K562 (cell line): ENCODE measurements at regions not wholly inside any gene's neighbourhood (a gene's known extent, or its start where the extent isn't known, plus 50 kb on each side); places are given as distances from the start of the nearest gene placed in this dataset.

Experiments
- ATAC-seq: fragments of 200-7000 bp; cut with Tn5 transposase; 3 replicates; pipeline ENCODE4 v1.9.1; 2020; ENCODE audit warnings: moderate library complexity
- BruUV-seq: library from RNA; stranded (reverse); fragments of 400-500 nt; replicated peaks from 2 replicates; lab custom pipeline; 2021; lab: Mats Ljungman, UMichigan
- CTCF ChIA-PET: fragments of 300-600 bp; formaldehyde crosslinking; extraction: SDS; loops from one replicate; lab custom pipeline; 2021; ENCODE audit warnings: low intra/inter-chr PET ratio; lab: Yijun Ruan, JAX
- POLR2A ChIA-PET: fragments of 300-600, 350-650 bp; sonication (Branson Sonifier 250); formaldehyde crosslinking; extraction: SDS; loops from one replicate; lab custom pipeline; 2021; ENCODE audit warnings: antibody characterized with exemption, inconsistent platforms; lab: Yijun Ruan, JAX
- DNase-seq, 4 experiments: peaks; one replicate each; pipeline versions ENCODE4 v3.0.0 to v3.0.0-alpha.2; 2011 to 2018; ENCODE audit warnings: low spot score in 3 of 4, mixed read lengths in 3 of 4; ENCODE audit errors: extremely low read depth in 1 of 4
- FAIRE-seq: peaks from 2 replicates; lab custom pipeline; 2011; peaks lifted over from hg19 to GRCh38; lab: Jason Lieb, UNC
- H2AFZ ChIP-seq: 2 replicates; pipeline ENCODE4 v1.6.0; 2011; ENCODE audit warnings: low read depth, low read length, control low read depth, inconsistent platforms
- H3K27ac ChIP-seq: fragments of 200-600 bp; 3 replicates; pipeline ENCODE4 v1.8.0; 2011; ENCODE audit warnings: low read depth, mild to moderate bottlenecking, control low read depth, inconsistent platforms, low read length, moderate library complexity, mixed read lengths; ENCODE audit errors: extremely low read depth
- H3K27me3 ChIP-seq, 2 experiments: fragments of 300-600 bp in 1 of 2; 2 replicates in 1 of 2; 3 replicates in 1 of 2; pipeline versions ENCODE4 v1.6.0 to v1.8.0; 2011; ENCODE audit warnings: inconsistent platforms in 2 of 2, low read length in 2 of 2, mild to moderate bottlenecking in 1 of 2, mixed read lengths in 1 of 2, moderate library complexity in 1 of 2; ENCODE audit not compliant: control insufficient read depth in 2 of 2, insufficient read depth in 2 of 2
- H3K36me3 ChIP-seq: fragments of 300-600 bp; 3 replicates; pipeline ENCODE4 v1.8.0; 2011; ENCODE audit warnings: mild to moderate bottlenecking, low read length, inconsistent platforms; ENCODE audit not compliant: control insufficient read depth, insufficient read depth
- H3K4me1 ChIP-seq, 2 experiments: fragments of 200-600 bp in 1 of 2; replicated peaks in 1 of 2; 2 replicates in 1 of 2; 3 replicates in 1 of 2; pipeline versions ENCODE4 v1.5.1 to v1.8.0; 2011; ENCODE audit warnings: inconsistent platforms in 2 of 2, low read length in 2 of 2, mild to moderate bottlenecking in 1 of 2, mixed read lengths in 1 of 2, moderate library complexity in 1 of 2; ENCODE audit not compliant: control insufficient read depth in 2 of 2, insufficient read depth in 2 of 2
- H3K4me2 ChIP-seq: 2 replicates; pipeline ENCODE4 v1.6.1; 2011; ENCODE audit warnings: low read length, control low read depth, inconsistent platforms, mixed read lengths; ENCODE audit not compliant: insufficient read depth
- H3K4me3 ChIP-seq: fragments of 200-600 bp; sonication (generic), shearing (Covaris generic); 2 replicates; pipeline ENCODE4 v1.5.1; 2016; ENCODE audit warnings: control low read depth, inconsistent platforms
- H3K79me2 ChIP-seq: fragments of 200-600 bp; 3 replicates; pipeline ENCODE4 v1.8.0; 2011; ENCODE audit warnings: low read length, inconsistent platforms; ENCODE audit not compliant: control insufficient read depth, insufficient read depth
- H3K9ac ChIP-seq, 2 experiments: 2 replicates each; pipeline versions ENCODE4 v1.6.0 to v1.6.1; 2011; ENCODE audit warnings: low read depth in 2 of 2, low read length in 2 of 2, control low read depth in 1 of 2, inconsistent platforms in 1 of 2, mild to moderate bottlenecking in 1 of 2, mixed read lengths in 1 of 2; ENCODE audit not compliant: insufficient read depth in 1 of 2
- H3K9me1 ChIP-seq: one replicate; pipeline ENCODE4 v1.6.0; 2011; ENCODE audit warnings: inconsistent platforms, mild to moderate bottlenecking, low read length, moderate library complexity; ENCODE audit not compliant: control insufficient read depth, insufficient read depth
- H3K9me3 ChIP-seq: replicated peaks from 2 replicates; pipeline ENCODE4 v1.5.1; 2011; ENCODE audit warnings: low read depth, low read length, inconsistent platforms; ENCODE audit not compliant: control insufficient read depth, insufficient read depth
- H4K20me1 ChIP-seq: replicated peaks from 2 replicates; pipeline ENCODE4 v1.6.1; 2011; ENCODE audit warnings: low read length, inconsistent platforms, mixed read lengths; ENCODE audit not compliant: control insufficient read depth, insufficient read depth
- E2F3 ChIP-seq: fragments of 250-450 bp; sonication (Bioruptor Pico); IDR thresholded peaks from 2 replicates; pipeline ENCODE4 v1.4.0; 2020; ENCODE audit warnings: mild to moderate bottlenecking
- NCOA1 ChIP-seq: fragments of 450-650 bp; IDR thresholded peaks from 2 replicates; pipeline ENCODE4 v1.6.1; 2016; ENCODE audit warnings: low read depth
- POLR2G ChIP-seq: fragments of 200-400 bp; formaldehyde crosslinking; IDR thresholded peaks from 2 replicates; pipeline ENCODE4 v1.6.1; 2017; ENCODE audit warnings: low read depth, mild to moderate bottlenecking, antibody characterized with exemption, low read length, moderate library complexity
- RFX5 ChIP-seq: IDR thresholded peaks from 2 replicates; pipeline ENCODE4 v1.6.1; 2011; ENCODE audit warnings: low read depth, mild to moderate bottlenecking, improper control_type of control experiment, low read length
- SNRNP70 ChIP-seq: fragments of 200-400 bp; formaldehyde crosslinking; optimal IDR thresholded peaks from 2 replicates; pipeline ENCODE3; 2017; ENCODE audit warnings: low read depth, low read length
- SRSF7 ChIP-seq: fragments of 200-400 bp; formaldehyde crosslinking; optimal IDR thresholded peaks from 2 replicates; pipeline ENCODE3; 2017; ENCODE audit warnings: mild to moderate bottlenecking, low read depth, low read length
- ZEB2 ChIP-seq: fragments of 450-650 bp; IDR thresholded peaks from 2 replicates; pipeline ENCODE4 v1.6.1; 2016
- in situ Hi-C: fragments of 300-500 bp; cut with MboI; formaldehyde crosslinking; loops from 4 replicates; pipeline ENCODE4 v1.15.0; 2018; ENCODE audit warnings: inconsistent platforms, mixed read lengths
- intact Hi-C: fragments of 100-400 bp; cut with micrococcal nuclease; formaldehyde crosslinking; loops from 2 replicates; pipeline ENCODE4 v1.14.2; 2022
- TF ChIP-seq, protein P1 (sequence below): fragments of 250-450 bp; sonication (Bioruptor Pico); IDR thresholded peaks from 2 replicates; pipeline ENCODE4 v1.4.0; 2020; ENCODE audit warnings: mild to moderate bottlenecking, moderate library complexity, borderline replicate concordance
- TF ChIP-seq, protein P2 (sequence below), 2 experiments: fragments of 200-800 bp in 1 of 2; sonication (Bioruptor generic) in 1 of 2; sonication (generic) in 1 of 2; formaldehyde crosslinking in 1 of 2; IDR thresholded peaks in 1 of 2; conservative IDR thresholded peaks in 1 of 2; 2 replicates each; pipeline versions ENCODE4 v1.5.0 to v1.6.1; 2016 to 2020; ENCODE audit warnings: missing compliant biosample characterization in 1 of 2, missing genetic modification characterization in 1 of 2, missing genetic modification reagents in 1 of 2

DNA sequence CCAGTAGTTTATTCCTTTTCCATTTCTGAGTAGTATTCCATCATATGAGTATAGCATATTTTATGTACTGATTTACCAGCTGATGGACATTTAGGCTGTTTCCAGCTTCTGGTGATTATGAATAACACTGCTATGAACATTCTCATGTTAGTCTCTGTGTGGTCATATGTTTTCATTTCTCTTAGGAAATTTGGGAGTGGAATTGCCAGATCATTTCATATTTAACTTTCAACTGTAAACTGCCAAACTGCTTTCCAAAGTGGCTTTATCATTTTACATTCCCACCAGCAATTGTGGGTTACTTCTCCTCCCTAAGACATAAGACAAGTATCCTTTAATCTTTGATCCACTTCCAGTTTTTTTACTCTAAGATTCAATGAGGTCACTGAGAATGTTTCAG is 85.7 kb upstream of the RALGPS2 start:
- no peak for TF ChIP-seq SRSF7
- TF ChIP-seq ZEB2: no peak
- TF ChIP-seq, protein P1, sequence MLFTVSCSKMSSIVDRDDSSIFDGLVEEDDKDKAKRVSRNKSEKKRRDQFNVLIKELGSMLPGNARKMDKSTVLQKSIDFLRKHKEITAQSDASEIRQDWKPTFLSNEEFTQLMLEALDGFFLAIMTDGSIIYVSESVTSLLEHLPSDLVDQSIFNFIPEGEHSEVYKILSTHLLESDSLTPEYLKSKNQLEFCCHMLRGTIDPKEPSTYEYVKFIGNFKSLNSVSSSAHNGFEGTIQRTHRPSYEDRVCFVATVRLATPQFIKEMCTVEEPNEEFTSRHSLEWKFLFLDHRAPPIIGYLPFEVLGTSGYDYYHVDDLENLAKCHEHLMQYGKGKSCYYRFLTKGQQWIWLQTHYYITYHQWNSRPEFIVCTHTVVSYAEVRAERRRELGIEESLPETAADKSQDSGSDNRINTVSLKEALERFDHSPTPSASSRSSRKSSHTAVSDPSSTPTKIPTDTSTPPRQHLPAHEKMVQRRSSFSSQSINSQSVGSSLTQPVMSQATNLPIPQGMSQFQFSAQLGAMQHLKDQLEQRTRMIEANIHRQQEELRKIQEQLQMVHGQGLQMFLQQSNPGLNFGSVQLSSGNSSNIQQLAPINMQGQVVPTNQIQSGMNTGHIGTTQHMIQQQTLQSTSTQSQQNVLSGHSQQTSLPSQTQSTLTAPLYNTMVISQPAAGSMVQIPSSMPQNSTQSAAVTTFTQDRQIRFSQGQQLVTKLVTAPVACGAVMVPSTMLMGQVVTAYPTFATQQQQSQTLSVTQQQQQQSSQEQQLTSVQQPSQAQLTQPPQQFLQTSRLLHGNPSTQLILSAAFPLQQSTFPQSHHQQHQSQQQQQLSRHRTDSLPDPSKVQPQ (CRISPR knock-in tag): no peak
- TF ChIP-seq E2F3 (CRISPR knock-in tag): no peak
- no peak for TF ChIP-seq POLR2G
- TF ChIP-seq, protein P2, sequence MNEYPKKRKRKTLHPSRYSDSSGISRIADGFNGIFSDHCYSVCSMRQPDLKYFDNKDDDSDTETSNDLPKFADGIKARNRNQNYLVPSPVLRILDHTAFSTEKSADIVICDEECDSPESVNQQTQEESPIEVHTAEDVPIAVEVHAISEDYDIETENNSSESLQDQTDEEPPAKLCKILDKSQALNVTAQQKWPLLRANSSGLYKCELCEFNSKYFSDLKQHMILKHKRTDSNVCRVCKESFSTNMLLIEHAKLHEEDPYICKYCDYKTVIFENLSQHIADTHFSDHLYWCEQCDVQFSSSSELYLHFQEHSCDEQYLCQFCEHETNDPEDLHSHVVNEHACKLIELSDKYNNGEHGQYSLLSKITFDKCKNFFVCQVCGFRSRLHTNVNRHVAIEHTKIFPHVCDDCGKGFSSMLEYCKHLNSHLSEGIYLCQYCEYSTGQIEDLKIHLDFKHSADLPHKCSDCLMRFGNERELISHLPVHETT (CRISPR knock-in tag; conservative IDR thresholded peaks at IDR 0.05 in 1 of 2, IDR thresholded peaks at IDR 0.05 in 1 of 2): no peak
- TF ChIP-seq SNRNP70: no peak
- TF ChIP-seq RFX5: no peak
- TF ChIP-seq NCOA1: no peak
- ChIA-PET CTCF (no interaction called here), POLR2A (no interaction called here)
- H3K79me2 ChIP-seq: no peaks in the 10 kb centered on the region
- no peak overlapping the region for H3K27ac ChIP-seq
- peaks cover 2 to 9% of the 10 kb centered on the region in 2 experiments; a peak in 2 of 5 replicates for H3K27me3 ChIP-seq
- no peak overlapping the region for H3K9ac ChIP-seq
- H2AFZ ChIP-seq: no peak overlapping the region
- no peak overlapping the region for H3K4me3 ChIP-seq
- DNase-seq (no peak), ATAC-seq (no peak), FAIRE-seq (no peak)
- no peaks in the 10 kb centered on the region for H3K9me1 ChIP-seq
- no peaks in the 10 kb centered on the region for H4K20me1 ChIP-seq
- no peaks in the 10 kb centered on the region for H3K36me3 ChIP-seq
- no peaks in the 10 kb centered on the region for H3K9me3 ChIP-seq
- in situ Hi-C loops (no loop called here), intact Hi-C loops (no loop called here)
- H3K4me1 ChIP-seq: no peaks in the 10 kb centered on the region
- BruUV-seq: no TSS peak
- no peak overlapping the region for H3K4me2 ChIP-seq
